Heart left ventricle (tissue), 16 donors: ENCODE measurements at regions not wholly inside any gene's neighbourhood (a gene's known extent, or its start where the extent isn't known, plus 50 kb on each side); places are given as distances from the start of the nearest gene placed in this dataset.

Source experiments
- ATAC-seq, 4 donors: fragments of 200-7000 bp; cut with Tn5 transposase; one replicate each; pipeline ENCODE4 v1.9.1; 2020 to 2022; ENCODE audit warnings: moderate library complexity in 4 of 4, mild to moderate bottlenecking in 3 of 4, moderate number of reproducible peaks in 1 of 4
- DNase-seq, 5 donors: peaks; one replicate each; pipeline ENCODE4 v3.0.0-alpha.2; 2020
- H3K27ac ChIP-seq, 12 donors: fragments of 200-600 bp; sonication (generic) in 4 of 12; one replicate each; pipeline versions ENCODE4 v1.5.0 to v1.8.0; 2016 to 2022; ENCODE audit warnings: mild to moderate bottlenecking in 2 of 12
- H3K27me3 ChIP-seq, 9 donors: fragments of 200-600 bp; sonication (generic) in 2 of 9; one replicate each; pipeline versions ENCODE4 v1.5.1 to v1.8.0; 2016 to 2022; ENCODE audit warnings: mild to moderate bottlenecking in 3 of 9
- H3K36me3 ChIP-seq, 9 donors: fragments of 200-600 bp; sonication (generic) in 2 of 9; one replicate each; pipeline versions ENCODE4 v1.5.0 to v1.8.0; 2018 to 2022; ENCODE audit warnings: mild to moderate bottlenecking in 2 of 9
- H3K4me1 ChIP-seq, 12 donors: fragments of 200-600 bp; sonication (generic) in 4 of 12; one replicate each; pipeline versions ENCODE4 v1.5.0 to v1.8.0; 2016 to 2022; ENCODE audit warnings: mild to moderate bottlenecking in 3 of 12
- H3K4me3 ChIP-seq, 12 donors: fragments of 200-600 bp; sonication (generic) in 4 of 12; one replicate each; pipeline versions ENCODE4 v1.5.0 to v1.8.0; 2017 to 2022; ENCODE audit warnings: mild to moderate bottlenecking in 9 of 12, moderate library complexity in 4 of 12
- H3K9me3 ChIP-seq, 12 donors: fragments of 200-600 bp; sonication (generic) in 4 of 12; one replicate each; pipeline versions ENCODE4 v1.5.0 to v1.8.0; 2016 to 2022; ENCODE audit warnings: mild to moderate bottlenecking in 1 of 12
- CTCF ChIP-seq, 12 donors: fragments of 200-600 bp; sonication (generic) in 4 of 12; IDR thresholded peaks; one replicate each; pipeline versions ENCODE4 v1.5.0 to v1.8.0; 2018 to 2022; ENCODE audit warnings: antibody characterized with exemption in 12 of 12, mild to moderate bottlenecking in 5 of 12
- POLR2A ChIP-seq, 2 donors: fragments of 450-650 bp; IDR thresholded peaks; one replicate each; pipeline ENCODE4 v1.6.1; 2017; ENCODE audit warnings: antibody characterized with exemption in 2 of 2, mild to moderate bottlenecking in 2 of 2, moderate library complexity in 2 of 2
- whole genome bisulfite sequencing, 4 donors: extraction: QIAGEN DNeasy Blood & Tissue Kit in 2 of 4; methylation state at CpG; one replicate each; pipeline versions ENCODE4 v1.1.5 to v1.1.7; 2013 to 2018; 5-methylcytosine and 5-hydroxymethylcytosine counted together
- intact Hi-C, 10 donors: fragments of 100-400 bp; cut with DNase I; formaldehyde crosslinking; loops; one replicate each; pipeline versions ENCODE4 v1.11.1 to v1.14.2; 2022
- donor health status: ischemic (EF 13 %, LVEDD 7.1; RV severe dilation, severe dysfunction).
- donor health status: healthy with polysubstance abuse.
- donor health status: DM: no; HTN: yes; CAD: no.
- donor health status: DM: no; HTN: no; CAD: no.
- donor health status: ischemic (EF 25% LVEDD 6.9; RV normal size, moderate dysfunction).
- donor health status: ischemic (EF 25% LVEDD 5.7; RV mildly dilated, moderate dysfunction).
- donor health status: healthy.
- donor health status: DM: yes; HTN: yes; CAD: no.
- donor health status: ischemic (EF 35%, LVEDD 5.7; RV mildly dilated, moderate dysfunction).
- donor health status: nonischemic (EF 11% LVEDD 7.7; RV severe dilation, severe dysfunction).
- donor health status: DM: yes; HTN: yes; CAD: no.
- donor health status: PGD.
- donor health status: ischemic (EF 29% LVEDD 5.4; RV normal size, mild dysfunction).
- donor health status: nonischemic (EF 23%, LVEDD 6.1; RV moderate dilation, normal function).

DNA sequence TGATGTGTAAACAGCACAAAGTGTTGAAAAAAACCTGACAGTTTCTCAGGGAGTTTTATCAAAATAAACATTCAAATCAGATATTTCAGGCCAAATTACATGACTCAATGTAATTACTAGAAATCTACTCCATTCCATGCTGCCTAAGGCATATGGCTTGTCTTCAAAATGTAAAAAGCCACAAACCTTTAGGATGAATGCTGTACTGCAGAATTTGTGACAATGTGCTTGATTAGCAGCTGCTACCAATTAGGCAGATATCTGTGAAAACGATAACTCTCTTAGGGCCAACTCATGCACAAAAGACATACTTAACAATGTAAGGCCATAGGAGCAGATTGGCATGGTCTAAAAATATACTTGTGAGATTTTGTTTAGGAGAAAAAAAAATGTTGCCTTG, 267.0 kb downstream of the DACT1 start:
- TF ChIP-seq POLR2A (IDR thresholded peaks at IDR 0.05) (no peak), CTCF (IDR thresholded peaks at IDR 0.05) (no peak)
- H3K9me3 ChIP-seq: no peaks in the 10 kb centered on the region
- 46 to 60% (median 57%) methylated on average over 1 of the region's 1 CpG for WGBS, 4 donors

GRCh38 chr14:58907803-58908202, 270.0 kb downstream of the DACT1 start:
- Histone ChIP-seq H3K4me1 (no peaks in the 10 kb centered on the region), H3K36me3 (no peaks in the 10 kb centered on the region), H3K9me3 (no peaks in the 10 kb centered on the region), H3K27me3 (no peaks in the 10 kb centered on the region), H3K4me3 (no peak overlapping the region), H3K27ac (no peak overlapping the region)
- TF ChIP-seq POLR2A (IDR thresholded peaks at IDR 0.05) (no peak), CTCF (IDR thresholded peaks at IDR 0.05) (no peak)
- no peak for ATAC-seq
- intact Hi-C loops: no loop called here
- no peak for DNase-seq
- 35 to 61% (median 50%) methylated on average over 1 of the region's 1 CpG for WGBS, 4 donors

More for the DNA sequence above, 267.0 kb downstream of the DACT1 start:
- no peak for ATAC-seq
- H3K4me3 ChIP-seq: no peak overlapping the region
- intact Hi-C loops: no loop called here
- H3K27ac ChIP-seq: no peak overlapping the region
- H3K36me3 ChIP-seq: no peaks in the 10 kb centered on the region
- DNase-seq: no peak
- H3K4me1 ChIP-seq: no peaks in the 10 kb centered on the region
- no peaks in the 10 kb centered on the region for H3K27me3 ChIP-seq

DNA sequence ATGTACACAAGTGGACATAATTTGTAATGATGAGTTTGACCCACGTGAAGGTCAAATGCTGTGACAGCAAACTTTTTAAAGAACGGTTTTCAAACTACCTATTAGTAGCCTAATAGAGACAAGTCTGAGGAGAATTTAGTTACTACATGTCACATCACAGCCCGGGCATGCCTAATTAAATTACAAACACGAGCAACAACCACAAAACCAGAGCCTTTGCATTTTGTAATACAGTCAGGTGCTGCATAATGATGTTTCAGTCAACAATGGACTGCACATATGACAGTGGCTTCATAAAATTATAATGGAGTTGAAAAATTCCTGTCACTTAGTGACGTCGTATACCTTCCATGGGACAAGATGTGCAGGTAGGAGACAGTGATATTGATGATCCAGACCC, 274.5 kb downstream of the DACT1 start:
- Histone ChIP-seq H3K4me1 (no peaks in the 10 kb centered on the region), H3K4me3 (no peak overlapping the region), H3K36me3 (no peaks in the 10 kb centered on the region), H3K9me3 (no peaks in the 10 kb centered on the region), H3K27ac (no peak overlapping the region), H3K27me3 (no peaks in the 10 kb centered on the region)
- DNase-seq (no peak), ATAC-seq (no peak)
- WGBS, 4 donors: 80 to 84% (median 81%) methylated on average over 6 of the region's 6 CpGs
- TF ChIP-seq CTCF (IDR thresholded peaks at IDR 0.05) (no peak), POLR2A (IDR thresholded peaks at IDR 0.05) (no peak)
- intact Hi-C loops: no loop called here

DNA sequence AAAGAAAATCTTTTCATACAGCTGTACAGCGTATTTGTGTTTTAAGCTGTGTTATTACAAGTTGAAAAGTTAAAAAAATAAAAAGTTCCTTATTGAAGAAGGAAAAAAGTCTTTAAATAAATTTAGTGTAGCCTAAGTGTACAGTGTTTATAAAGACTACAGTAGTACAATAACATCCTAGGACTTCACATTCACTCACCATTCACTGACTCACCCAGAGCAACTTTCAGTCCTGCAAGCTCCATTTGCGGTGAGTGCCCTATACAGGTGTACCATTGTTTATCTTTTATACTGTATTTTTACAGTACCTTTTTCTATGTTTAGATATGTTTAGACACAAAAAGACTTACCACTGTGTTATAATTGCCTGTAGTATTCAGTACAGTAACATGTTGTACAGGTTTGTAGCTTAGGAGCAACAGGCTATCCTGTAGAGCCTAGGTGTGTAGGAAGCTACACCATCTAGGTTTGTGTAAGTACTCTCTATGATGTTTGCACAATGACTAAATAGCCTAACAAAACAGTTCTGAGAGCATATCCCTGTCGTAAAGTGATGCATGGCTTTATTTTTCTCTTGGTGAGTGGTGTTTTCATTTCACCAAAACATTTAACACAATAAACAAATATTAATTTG, 275.2 kb downstream of the DACT1 start:
- no peak overlapping the region for H3K27ac ChIP-seq
- TF ChIP-seq CTCF (IDR thresholded peaks at IDR 0.05): no peak
- no peak for TF ChIP-seq POLR2A (IDR thresholded peaks at IDR 0.05)
- H3K27me3 ChIP-seq: no peaks in the 10 kb centered on the region
- H3K9me3 ChIP-seq: no peaks in the 10 kb centered on the region
- 93 to 95% (median 93%) methylated on average over 3 of the region's 3 CpGs for WGBS, 4 donors
- ATAC-seq: no peak
- H3K4me1 ChIP-seq: no peaks in the 10 kb centered on the region
- H3K36me3 ChIP-seq: no peaks in the 10 kb centered on the region
- DNase-seq: no peak
- intact Hi-C loops: no loop called here
- no peak overlapping the region for H3K4me3 ChIP-seq
